HG03095 (cell line): ENCODE measurements at regions not wholly inside any gene's neighbourhood (a gene's known extent, or its start where the extent isn't known, plus 50 kb on each side); places are given as distances from the start of the nearest gene placed in this dataset.

Experiments
- ATAC-seq: cut with Tn5 transposase; IDR thresholded peaks from one replicate; pipeline ENCODE4 v1.9.1; 2021; ENCODE audit warnings: moderate library complexity; ENCODE audit not compliant: unreplicated experiment

- no peak for ATAC-seq
Observed at GRCh38 chr4:85250852-85251251, 224.1 kb upstream of the ARHGAP24 start.

GRCh38 chr4:85257817-85258370 is 217.1 kb upstream of the ARHGAP24 start:
- ATAC-seq: no peak

- no peak for ATAC-seq
Observed at GRCh38 chr4:85260064-85260463, 214.9 kb upstream of the ARHGAP24 start.

- no peak for ATAC-seq
Observed at GRCh38 chr4:85265234-85265633, 209.7 kb upstream of the ARHGAP24 start.

GRCh38 chr4:85268188-85268587 is 206.8 kb upstream of the ARHGAP24 start:
- ATAC-seq: no peak

GRCh38 chr4:85268961-85269360 is 206.0 kb upstream of the ARHGAP24 start:
- no peak for ATAC-seq

GRCh38 chr4:85274955-85275354 is 200.0 kb upstream of the ARHGAP24 start:
- ATAC-seq: no peak

GRCh38 chr4:85280963-85281362 is 194.0 kb upstream of the ARHGAP24 start:
- ATAC-seq: no peak

GRCh38 chr4:85291226-85291625 is 183.7 kb upstream of the ARHGAP24 start:
- no peak for ATAC-seq

- ATAC-seq: no peak
Observed at GRCh38 chr4:85298037-85298436, 176.9 kb upstream of the ARHGAP24 start.

- no peak for ATAC-seq
Observed at GRCh38 chr4:85302193-85302736, 172.7 kb upstream of the ARHGAP24 start.

- ATAC-seq: no peak
Observed at GRCh38 chr4:85302756-85303155, 172.2 kb upstream of the ARHGAP24 start.

GRCh38 chr4:85318415-85318814 is 156.5 kb upstream of the ARHGAP24 start:
- no peak for ATAC-seq

GRCh38 chr4:85358831-85359230 is 116.1 kb upstream of the ARHGAP24 start:
- no peak for ATAC-seq

- ATAC-seq: no peak
Observed at GRCh38 chr4:85362550-85362949, 112.4 kb upstream of the ARHGAP24 start.

GRCh38 chr4:85367815-85368214 is 107.1 kb upstream of the ARHGAP24 start:
- no peak for ATAC-seq

GRCh38 chr4:85368240-85368639 is 106.7 kb upstream of the ARHGAP24 start:
- ATAC-seq: no peak

GRCh38 chr4:85368932-85369331 is 106.0 kb upstream of the ARHGAP24 start:
- no peak for ATAC-seq

- peak; percentile 14 for ATAC-seq
Observed at GRCh38 chr4:85369703-85370380, 105.1 kb upstream of the ARHGAP24 start.

- ATAC-seq: peak; percentile 82
Observed at GRCh38 chr4:85370400-85371032, 104.4 kb upstream of the ARHGAP24 start.

- ATAC-seq: no peak
Observed at GRCh38 chr4:85372966-85373365, 102.0 kb upstream of the ARHGAP24 start.

GRCh38 chr4:85376285-85376684 is 98.7 kb upstream of the ARHGAP24 start:
- ATAC-seq: no peak
